HG03103 (cell line): ENCODE measurements at regions not wholly inside any gene's neighbourhood (a gene's known extent, or its start where the extent isn't known, plus 50 kb on each side); places are given as distances from the start of the nearest gene placed in this dataset.

Source experiments
- ATAC-seq: cut with Tn5 transposase; IDR thresholded peaks from one replicate; pipeline ENCODE4 v1.9.1; 2021; ENCODE audit warnings: low read depth; ENCODE audit not compliant: unreplicated experiment

DNA sequence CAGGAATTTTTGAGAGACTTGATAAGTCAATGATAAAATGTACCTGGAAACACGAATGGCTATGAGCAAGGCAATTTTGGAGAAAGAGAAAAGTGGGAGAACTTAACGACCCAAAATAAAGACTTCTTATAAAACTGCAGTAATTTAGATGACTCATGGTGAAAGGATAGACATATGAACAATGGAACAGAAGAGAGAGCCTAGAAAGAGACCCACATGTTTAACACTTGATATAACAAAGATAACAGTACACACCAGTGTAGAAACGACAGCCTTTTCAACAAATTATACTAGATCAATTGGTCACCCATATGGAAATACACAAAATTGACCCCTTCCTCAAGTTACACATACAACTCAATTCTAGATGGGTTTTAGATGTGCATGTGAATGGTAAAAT, 117.5 kb upstream of the GALNT2 start:
- no peak for ATAC-seq

DNA sequence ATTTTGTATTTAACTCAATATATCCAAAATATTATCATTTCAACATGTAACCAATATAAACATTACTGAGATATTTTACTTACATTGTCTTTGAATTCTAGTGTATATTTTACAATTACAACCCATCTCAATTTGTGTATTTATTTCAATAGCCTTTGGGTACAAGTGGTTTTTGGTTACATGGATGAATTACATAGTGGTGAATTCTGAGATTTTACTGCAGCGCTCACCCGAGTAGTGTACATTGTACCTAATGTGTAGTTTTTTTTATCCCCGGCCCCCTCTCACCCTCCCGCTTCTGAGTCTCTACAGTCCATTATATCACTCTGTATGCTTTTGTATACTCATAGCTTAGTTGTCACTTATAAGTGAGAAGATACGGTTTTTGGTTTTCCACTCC, 117.0 kb upstream of the GALNT2 start:
- ATAC-seq, result no peak

DNA sequence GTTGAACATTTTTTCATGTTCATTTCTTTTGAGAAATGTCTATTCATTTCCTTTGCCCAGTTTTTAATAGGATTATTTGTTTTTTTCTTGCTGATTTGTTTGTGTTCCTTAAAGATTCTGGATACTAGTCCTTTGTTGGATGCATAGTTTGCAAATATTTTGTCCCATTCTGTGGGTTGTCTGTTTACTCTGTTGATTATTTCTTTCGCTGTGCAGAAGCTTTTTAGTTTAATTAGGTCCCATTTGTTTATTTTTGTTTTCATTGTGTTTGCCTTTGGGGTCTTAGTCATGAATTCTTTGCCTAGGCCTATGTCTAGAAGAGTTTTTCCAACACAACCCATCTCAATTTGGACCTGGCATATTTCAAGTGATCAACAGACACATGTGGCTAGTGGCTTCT, 116.1 kb upstream of the GALNT2 start:
- no peak for ATAC-seq

DNA sequence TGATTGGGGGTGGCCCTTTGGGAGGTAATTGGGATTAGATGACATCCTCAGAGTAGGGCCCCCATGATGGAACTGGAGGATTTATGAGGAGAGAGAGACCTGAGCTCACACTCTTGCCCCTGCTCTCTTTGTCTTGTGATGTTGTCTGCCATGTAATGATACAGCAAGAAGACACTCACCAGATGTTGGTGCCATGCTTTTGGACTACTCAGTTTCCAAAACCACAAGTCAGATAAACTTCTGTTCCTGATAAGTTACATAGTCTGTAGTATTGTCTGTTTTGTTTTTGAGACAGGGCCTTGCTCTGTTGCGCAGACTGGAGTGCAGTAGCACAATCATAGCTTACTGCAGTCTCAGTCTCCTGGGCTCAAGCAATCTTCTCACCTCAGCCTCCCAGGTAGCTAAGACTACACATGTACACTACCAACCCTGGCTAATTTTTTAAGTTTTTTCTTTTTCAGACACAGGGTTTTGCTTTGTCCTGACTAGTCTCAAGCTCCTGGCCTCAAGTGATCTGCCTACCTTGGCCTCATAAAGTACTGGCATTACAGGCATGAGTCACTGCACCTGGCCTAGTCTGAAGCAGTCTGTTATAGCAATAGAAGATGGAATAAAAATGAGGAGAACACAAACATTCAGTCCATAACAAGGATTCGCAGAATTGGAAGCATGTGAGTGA, 115.0 kb upstream of the GALNT2 start:
- ATAC-seq, result no peak

DNA sequence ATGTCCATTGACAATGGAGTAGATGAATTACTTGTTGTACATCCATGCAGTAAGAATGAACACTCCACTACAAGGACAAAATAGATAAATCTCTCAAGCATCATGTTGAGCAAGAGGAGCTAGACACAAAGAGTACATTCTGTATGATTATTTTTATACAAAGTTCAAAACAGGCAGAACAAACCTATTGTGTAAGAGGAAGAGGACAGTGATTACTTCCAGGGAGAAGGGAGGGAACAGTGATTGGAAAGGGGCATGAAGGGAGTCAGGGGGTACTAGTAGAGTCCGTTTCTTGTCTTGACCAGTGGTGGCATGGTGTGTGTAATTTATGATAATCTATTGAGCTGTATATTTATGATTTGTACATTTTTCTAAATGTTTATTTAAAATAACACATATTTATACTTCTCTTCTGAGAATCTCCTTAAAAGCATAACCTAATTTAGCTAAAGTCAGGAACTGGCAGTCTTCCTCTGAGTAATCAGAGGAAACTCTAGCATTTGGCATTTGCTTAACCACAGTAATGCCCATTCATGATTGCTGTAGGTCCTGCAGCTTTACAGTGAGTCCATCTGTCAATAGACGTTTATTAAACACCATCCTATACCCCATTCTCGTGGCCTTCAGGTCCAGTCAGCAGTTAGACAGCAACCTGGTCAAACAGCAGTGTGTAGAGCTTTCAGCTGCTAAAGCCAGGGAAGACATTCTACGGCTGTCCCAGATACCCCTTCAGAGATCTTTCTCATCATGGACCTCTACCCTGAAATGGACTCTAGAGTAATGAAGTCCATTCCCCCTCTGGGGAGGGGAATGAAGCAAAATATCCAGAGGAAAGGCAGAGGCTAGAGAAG, 114.1 kb upstream of the GALNT2 start:
- ATAC-seq, result no peak

DNA sequence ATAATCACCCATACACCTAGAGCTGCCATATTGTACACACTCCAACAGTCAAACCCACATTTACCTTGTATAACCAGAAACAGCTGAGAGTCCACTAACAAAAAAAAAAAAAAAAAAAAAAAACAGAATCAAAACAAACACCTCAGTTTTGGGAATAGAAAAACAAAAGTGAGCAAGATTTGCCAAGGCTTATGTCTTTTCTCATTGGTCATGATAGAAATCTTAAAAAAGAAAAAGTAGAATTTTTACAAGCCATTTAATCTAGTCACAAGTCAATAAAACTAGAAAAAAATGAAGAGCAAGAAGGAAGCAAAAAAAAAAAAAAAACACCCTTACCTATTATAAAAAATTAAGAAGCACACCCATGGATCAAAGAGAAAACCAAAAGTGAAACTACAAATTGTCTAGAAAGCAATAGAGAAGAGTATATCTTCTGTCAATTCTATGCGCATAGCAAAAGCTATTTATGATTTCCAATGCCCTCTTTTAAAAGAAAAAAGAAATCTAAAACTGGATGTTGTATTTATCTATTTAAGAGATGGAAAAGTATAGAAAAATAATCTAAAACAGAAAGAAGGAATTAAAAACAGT, 113.2 kb upstream of the GALNT2 start:
- no peak for ATAC-seq

DNA sequence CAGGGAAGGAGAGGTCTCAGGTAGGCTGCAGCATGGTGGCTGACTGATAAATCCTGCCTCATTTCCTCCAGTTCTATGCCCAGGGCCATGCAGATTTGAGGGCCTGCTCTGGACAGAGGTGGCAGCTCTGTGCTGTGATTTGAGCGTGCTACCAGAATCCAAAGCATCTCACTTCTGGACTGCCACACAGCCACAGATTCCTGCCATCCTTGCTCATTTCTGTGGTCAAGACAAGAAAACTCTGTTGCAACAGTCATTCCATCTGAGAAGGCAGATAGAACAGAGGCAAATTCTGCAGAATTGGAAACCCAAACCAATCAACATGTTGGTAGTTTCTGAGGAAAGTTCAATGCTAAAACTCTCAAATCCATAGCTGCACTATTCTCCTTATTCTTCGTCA, 102.8 kb upstream of the GALNT2 start:
- ATAC-seq, result no peak

DNA sequence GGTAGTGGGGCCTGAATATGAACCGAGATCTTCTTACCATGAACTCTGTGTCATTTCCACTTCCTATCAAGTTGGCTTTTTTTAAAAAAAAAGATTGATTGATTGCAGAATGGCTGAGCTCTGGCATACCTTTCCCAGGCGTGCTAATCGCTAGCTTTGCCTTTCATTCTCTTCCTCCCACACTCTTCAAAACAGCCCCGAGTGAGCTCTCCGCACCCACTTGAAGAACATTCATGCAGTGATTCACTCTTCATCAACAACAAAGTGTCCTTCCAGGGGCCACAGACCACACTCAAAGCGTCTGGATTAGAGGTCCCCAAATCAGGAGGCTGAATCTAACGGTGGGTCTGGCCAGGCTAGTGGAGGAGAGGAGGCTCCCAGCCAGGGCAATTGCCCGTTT, 96.3 kb upstream of the GALNT2 start:
- no peak for ATAC-seq

DNA sequence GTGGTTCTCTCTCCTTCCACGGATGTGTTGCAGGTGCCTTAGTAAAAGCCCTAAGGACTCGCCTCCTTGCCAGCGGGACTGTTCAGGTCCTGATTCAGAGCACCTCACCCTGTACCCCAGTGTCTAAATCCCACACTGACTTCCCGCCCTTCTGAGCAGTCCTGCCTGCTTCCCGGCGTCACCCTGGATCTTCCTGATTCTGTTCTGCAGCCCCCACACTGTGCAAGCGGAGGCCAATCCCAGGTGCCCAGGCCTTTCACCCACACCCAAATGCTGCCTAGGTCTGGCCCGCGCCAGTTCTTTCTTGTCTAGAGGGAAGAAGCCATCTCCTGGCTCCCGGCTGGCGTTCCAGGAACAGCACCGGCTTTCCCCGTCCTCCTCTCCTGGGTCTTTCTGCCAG, 95.9 kb upstream of the GALNT2 start:
- no peak for ATAC-seq

DNA sequence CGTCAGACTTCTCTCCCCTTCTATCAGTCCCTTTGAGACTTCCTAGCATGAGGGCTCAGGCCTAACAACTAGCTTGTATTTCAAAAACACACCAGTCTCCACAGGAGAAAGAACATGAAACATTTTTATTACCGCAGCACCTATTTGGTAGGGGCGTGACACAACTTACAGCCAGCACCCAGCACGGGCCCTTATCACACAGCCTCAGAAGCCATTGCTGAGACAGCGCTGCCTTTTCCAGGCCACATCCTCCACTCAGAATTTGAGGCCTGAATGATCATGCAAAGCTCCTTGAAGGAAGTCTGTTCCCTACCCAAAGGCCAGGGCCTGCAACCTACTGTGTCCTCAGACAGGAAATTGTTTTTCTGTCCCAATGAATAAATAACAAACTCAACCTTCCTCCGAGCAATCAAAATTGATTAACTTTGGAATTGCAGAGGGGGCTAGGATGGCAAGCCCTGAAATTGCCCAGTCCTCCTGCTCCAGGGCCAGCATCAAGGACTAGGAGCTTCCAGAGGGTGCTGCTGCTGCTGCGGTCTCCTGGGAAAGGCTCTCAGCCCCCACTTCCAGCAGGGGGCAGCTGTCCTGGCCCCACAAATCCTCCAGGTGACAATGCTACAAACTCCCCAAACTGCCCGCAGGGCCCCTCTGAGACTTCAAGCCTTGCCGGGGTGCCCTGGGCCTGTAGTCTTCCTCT, 94.3 kb upstream of the GALNT2 start:
- ATAC-seq, result no peak

DNA sequence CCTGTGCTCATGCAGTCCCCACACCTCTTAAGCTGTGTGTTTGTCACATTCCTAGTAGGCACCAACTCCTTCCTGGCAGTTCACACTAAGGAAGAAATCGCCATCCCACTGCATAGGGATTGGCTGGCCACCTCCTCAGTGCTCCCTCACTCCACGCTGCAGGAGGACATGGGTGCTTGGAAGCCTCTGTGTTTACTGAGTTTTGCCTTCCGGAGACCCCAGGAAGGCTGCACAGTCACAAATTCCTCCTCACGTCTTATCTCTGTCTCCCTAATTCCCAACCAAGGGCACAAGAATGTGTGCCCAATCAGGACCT, 93.8 kb upstream of the GALNT2 start:
- no peak for ATAC-seq

DNA sequence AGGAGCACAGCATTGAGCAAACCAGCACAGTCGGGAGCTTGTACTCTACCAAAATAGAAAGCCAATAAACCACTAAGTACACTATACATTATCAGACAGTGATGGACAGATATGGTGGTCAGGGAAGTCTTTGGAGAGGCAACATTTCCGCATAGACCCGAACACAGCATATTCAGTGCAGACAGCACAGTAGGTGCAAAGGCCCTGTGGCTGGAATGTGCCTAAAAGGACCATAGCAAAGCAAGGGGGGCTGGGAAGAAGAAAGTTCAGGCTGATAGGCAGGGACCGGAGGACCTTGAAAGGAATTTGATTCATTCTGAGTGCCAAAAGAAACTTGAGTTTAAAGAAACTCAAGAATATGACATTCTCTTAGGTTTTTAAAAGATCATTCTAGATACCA, 92.0 kb upstream of the GALNT2 start:
- ATAC-seq, result no peak

DNA sequence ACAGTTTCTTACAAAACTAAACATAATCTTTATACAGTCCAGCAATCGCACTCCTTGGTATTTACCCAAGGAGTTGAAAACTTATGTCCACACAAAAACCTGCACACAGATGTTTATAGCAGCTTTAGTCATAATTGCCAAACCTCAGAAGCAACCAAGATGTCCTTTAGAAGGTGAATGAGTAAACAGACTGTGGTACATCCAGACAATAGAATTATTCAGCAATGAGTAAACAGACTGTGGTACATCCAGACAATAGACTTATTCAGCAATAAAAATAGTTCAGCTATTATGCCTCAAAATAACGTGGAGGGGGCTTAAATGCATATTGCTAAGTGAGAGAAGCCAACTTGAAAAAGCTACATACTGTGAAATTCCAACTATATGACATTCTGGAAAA, 87.0 kb upstream of the GALNT2 start:
- ATAC-seq, result no peak

DNA sequence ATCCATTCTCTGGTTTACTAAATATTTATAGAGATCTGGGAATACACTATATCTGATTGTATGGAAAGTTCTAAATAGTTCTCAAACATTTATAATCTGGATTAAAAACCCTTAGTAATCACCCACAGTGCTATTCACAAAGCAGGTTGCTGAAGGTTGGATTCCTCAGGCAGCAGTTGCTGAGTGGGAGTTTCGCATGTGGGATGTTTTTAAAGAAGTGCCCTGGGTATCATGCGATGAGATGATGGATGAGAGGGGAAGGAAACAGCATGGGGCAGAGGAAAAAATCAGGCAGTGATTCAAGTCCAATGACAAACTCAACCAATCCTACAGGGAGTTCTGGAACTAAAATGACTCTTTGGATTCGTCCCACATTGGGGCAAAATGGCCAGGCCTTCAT, 85.3 kb upstream of the GALNT2 start:
- no peak for ATAC-seq

DNA sequence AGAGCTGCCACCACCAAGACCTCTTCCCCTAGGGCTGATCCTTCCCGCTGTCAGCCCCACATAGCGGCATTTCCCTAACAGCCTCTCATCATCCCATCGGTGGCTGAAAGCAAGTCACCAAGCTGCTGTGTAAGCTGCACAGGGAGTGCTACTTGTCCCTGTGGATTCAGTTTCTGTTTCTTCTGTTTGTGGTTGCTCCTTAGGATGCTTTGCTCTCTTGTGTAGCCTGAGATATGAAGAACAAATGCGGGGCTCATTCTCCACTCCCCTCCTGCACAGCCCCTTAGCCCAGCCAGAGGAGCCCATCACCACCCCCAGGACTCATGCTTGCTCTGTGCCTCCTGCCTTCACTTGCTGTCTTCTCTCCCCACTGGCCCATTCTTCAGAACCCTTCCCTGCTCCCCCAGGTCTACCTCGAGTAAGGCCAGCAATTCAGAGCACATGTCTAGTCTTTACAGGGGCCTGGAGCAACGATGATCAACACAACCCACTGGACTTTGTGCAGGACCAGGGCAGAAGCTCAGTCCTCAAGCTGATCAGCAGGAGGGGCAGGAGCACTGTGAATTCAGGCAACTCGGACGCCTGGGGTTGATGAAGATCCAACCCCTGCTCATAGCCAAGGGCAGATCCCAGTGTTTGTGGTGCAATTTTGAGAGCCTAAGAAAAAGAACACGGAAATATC, 82.6 kb upstream of the GALNT2 start:
- ATAC-seq, result no peak

DNA sequence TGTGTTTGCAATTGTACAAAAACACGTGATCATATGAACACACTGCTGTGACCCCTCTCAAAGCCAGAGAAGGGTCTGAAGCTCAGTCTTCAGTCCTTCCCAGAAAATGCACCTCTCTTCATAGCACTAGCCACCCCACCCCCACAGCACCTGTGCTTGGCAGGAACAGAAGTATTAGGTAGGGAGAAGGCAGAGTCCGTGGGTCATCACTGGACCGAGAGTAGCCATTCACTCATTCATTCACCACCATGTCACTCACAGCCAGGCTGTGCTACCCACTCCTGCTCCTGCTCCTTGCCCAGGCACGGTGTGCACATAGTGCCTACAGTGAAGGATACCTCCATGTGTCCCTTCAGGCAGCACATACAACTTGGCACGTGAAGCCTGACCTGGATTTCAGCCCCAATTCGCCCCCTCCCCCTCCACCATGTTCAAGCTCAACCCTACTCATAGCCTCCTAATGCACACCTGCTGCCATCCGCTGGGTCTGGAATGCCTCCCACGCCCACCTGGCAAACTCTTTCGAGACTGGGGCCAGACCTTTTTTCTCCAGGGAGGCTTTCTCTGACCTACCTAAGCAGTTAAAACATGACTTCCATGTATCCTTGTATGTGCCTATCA, 81.9 kb upstream of the GALNT2 start:
- ATAC-seq, result no peak

DNA sequence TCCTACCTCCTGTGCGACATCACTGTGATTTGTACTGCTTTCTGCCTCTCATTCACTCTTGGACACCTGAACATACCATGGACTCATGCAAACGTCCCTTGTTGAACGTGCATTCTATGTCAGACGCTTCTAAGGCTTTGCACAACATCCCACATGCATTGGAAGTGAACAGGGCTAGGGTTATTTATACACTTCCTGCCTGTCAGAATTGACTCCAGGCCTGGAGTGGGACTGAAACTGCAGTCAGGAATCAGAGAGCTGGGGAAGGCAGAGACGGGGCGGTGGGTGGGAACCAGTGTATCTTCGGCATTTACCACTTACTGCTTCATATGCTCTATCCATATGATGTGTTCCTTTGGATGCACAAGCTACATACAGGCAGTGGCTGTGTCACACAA, 81.4 kb upstream of the GALNT2 start:
- no peak for ATAC-seq

DNA sequence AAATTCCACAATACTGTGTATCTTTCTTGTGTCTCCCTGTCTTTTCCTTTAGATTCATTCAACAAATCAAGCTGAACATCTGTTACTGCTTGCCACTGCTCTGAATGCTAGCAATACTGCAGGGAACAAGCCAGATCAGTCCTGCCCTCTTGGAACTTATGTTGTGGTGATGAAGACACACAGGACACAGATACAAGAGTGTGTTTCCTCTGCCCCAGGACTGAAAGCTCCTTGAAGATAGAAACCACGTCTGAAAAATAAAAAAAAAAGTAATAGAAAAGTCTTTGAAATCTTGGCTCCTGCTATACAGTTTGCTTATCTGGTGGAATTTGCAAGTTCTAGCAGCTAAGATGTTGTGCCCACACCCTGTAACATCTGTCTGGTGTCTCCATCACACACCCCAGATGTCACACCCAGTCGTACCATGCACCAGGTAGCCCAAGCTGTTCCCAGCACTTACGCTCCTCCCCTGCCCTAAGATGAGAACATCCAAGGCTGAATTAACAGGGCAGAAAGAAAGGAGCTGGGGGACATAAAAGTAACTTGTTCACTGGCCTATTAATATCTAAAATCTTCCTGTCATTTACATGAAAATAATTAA, 80.2 kb upstream of the GALNT2 start:
- ATAC-seq, result no peak

DNA sequence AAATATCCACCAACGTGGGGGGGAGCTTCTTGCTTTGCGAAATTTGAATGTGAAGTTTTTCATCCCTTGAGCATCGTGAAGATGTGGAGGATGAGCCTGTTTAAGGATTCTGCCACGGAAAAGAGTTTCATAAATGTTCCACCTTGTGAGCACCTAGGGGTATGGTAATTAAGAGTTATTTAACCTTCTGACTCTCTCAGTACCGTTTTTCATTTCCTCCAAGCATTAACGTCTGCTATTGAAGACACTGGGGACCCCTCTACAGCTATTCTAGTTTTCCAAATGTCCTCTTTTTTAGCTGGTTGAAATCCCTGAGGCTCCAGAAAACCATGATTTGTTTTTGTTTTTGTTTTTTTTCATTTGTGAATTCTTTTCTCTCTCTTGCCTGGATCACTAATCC, 79.1 kb upstream of the GALNT2 start:
- ATAC-seq, result no peak

DNA sequence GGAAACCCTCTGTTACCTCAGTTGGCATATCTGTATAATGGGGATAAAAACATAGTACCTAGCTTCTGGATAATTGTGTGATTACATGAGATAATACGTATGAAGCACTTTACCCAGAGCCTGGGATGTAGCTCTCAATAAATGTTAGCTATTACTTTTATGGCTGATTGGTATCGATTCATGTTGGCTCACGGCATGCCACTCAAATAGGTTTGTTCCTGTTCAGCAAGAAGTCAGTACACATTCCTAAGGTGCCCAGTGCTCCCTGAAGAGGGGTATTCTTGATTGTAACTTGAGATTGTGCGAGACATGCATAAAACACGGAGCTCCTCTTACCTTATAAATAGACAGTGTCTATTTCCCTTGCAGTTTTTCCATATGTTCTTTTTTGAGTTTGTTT, 78.5 kb upstream of the GALNT2 start:
- ATAC-seq, result no peak
